ENCODE measurements at regions not wholly inside any gene's neighbourhood (a gene's known extent, or its start where the extent isn't known, plus 50 kb on each side); places are given as distances from the start of the nearest gene placed in this dataset.

GRCh38 chr9:108138516-108138915 lies 648.9 kb upstream of the KLF4 start:
- H3K36me3 ChIP-seq (replicated peaks in 1 of 2; ENCODE audit: control extremely low read depth in 1 of 2, control insufficient read depth in 1 of 2, extremely low read depth in 1 of 2, insufficient read depth in 2 of 2, low read length in 1 of 2) = no peaks in the 10 kb centered on the region
- H4K20me1 ChIP-seq (ENCODE audit: control insufficient read depth, insufficient read depth, low read length, poor library complexity, severe bottlenecking) = no peaks in the 10 kb centered on the region
- ChIA-PET POLR2A (no interaction called here), CTCF (no interaction called here)
- no peaks in the 10 kb centered on the region for H3K79me2 ChIP-seq (ENCODE audit: control insufficient read depth, insufficient read depth, low read length)
- H3K27me3 Mint-ChIP-seq = peaks cover 8% of the 10 kb centered on the region
- no peak overlapping the region for H3K4me3 Mint-ChIP-seq
- H3K9me3 ChIP-seq (ENCODE audit: control extremely low read depth in 1 of 3, control insufficient read depth in 2 of 3, insufficient read depth in 1 of 3, low read length in 2 of 3) = no peaks in the 10 kb centered on the region
- H3K4me2 ChIP-seq (replicated peaks; ENCODE audit: low read depth, low read length, poor library complexity, severe bottlenecking) = no peak overlapping the region
- peaks cover 3% of the 10 kb centered on the region for H3K4me1 Mint-ChIP-seq
- intact Hi-C loops (cut with micrococcal nuclease) = no loop called here
- no peaks in the 10 kb centered on the region for H3K9me3 Mint-ChIP-seq (ENCODE audit: insufficient read depth)
- no peak overlapping the region for H2AFZ ChIP-seq (ENCODE audit: insufficient read depth, low read depth, low read length, poor library complexity, severe bottlenecking)
- DNase-seq = no peak
- no peak overlapping the region for H3K27ac Mint-ChIP-seq
- ATAC-seq (ENCODE audit: low read depth) = no peak
- H3K4me1 ChIP-seq (ENCODE audit: control insufficient read depth in 2 of 2, insufficient read depth in 2 of 2, low read length in 2 of 2) = peaks cover 0 to 6% of the 10 kb centered on the region in 2 donors
- H3K9ac ChIP-seq (ENCODE audit: low read length) = no peak overlapping the region
- H3K27me3 ChIP-seq (replicated peaks in 1 of 4; ENCODE audit: control extremely low read depth in 1 of 4, control insufficient read depth in 3 of 4, insufficient read depth in 4 of 4, low read length in 3 of 4) = no peaks in the 10 kb centered on the region
- H3K4me3 ChIP-seq (ENCODE audit: control extremely low read depth in 1 of 5, extremely low read depth in 1 of 5, insufficient read depth in 1 of 5, low read depth in 2 of 5, low read length in 4 of 5) = no peak overlapping the region
- WGBS (ENCODE audit: insufficient coverage) = 58% methylated on average over 2 of the region's 2 CpGs
- no peak overlapping the region for H3K27ac ChIP-seq (ENCODE audit: low read length in 2 of 2)
- TF ChIP-seq EZH2 (IDR thresholded peaks at IDR 0.05; ENCODE audit: borderline replicate concordance, insufficient read depth, low read depth, low read length, poor library complexity, severe bottlenecking) = no peak
- TF ChIP-seq, protein P1, sequence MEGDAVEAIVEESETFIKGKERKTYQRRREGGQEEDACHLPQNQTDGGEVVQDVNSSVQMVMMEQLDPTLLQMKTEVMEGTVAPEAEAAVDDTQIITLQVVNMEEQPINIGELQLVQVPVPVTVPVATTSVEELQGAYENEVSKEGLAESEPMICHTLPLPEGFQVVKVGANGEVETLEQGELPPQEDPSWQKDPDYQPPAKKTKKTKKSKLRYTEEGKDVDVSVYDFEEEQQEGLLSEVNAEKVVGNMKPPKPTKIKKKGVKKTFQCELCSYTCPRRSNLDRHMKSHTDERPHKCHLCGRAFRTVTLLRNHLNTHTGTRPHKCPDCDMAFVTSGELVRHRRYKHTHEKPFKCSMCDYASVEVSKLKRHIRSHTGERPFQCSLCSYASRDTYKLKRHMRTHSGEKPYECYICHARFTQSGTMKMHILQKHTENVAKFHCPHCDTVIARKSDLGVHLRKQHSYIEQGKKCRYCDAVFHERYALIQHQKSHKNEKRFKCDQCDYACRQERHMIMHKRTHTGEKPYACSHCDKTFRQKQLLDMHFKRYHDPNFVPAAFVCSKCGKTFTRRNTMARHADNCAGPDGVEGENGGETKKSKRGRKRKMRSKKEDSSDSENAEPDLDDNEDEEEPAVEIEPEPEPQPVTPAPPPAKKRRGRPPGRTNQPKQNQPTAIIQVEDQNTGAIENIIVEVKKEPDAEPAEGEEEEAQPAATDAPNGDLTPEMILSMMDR (IDR thresholded peaks at IDR 0.05) = no peak

GRCh38 chr9:108136656-108137055 lies 647.1 kb upstream of the KLF4 start:
- Histone ChIP-seq H3K27ac (ENCODE audit: low read length in 2 of 2) (no peak overlapping the region), H3K27me3 (replicated peaks in 1 of 4; ENCODE audit: control extremely low read depth in 1 of 4, control insufficient read depth in 3 of 4, insufficient read depth in 4 of 4, low read length in 3 of 4) (no peaks in the 10 kb centered on the region), H3K79me2 (ENCODE audit: control insufficient read depth, insufficient read depth, low read length) (no peaks in the 10 kb centered on the region), H3K9me3 (ENCODE audit: control extremely low read depth in 1 of 3, control insufficient read depth in 2 of 3, insufficient read depth in 1 of 3, low read length in 2 of 3) (no peaks in the 10 kb centered on the region), H3K4me2 (replicated peaks; ENCODE audit: low read depth, low read length, poor library complexity, severe bottlenecking) (no peak overlapping the region), H3K9ac (ENCODE audit: low read length) (no peak overlapping the region), H3K4me3 (ENCODE audit: control extremely low read depth in 1 of 5, extremely low read depth in 1 of 5, insufficient read depth in 1 of 5, low read depth in 2 of 5, low read length in 4 of 5) (no peak overlapping the region), H4K20me1 (ENCODE audit: control insufficient read depth, insufficient read depth, low read length, poor library complexity, severe bottlenecking) (no peaks in the 10 kb centered on the region), H2AFZ (ENCODE audit: insufficient read depth, low read depth, low read length, poor library complexity, severe bottlenecking) (no peak overlapping the region), H3K4me1 (ENCODE audit: control insufficient read depth in 2 of 2, insufficient read depth in 2 of 2, low read length in 2 of 2) (no peaks in the 10 kb centered on the region), H3K36me3 (replicated peaks in 1 of 2; ENCODE audit: control extremely low read depth in 1 of 2, control insufficient read depth in 1 of 2, extremely low read depth in 1 of 2, insufficient read depth in 2 of 2, low read length in 1 of 2) (no peaks in the 10 kb centered on the region)
- H3K4me3 Mint-ChIP-seq = no peak overlapping the region
- CTCF ChIA-PET = no interaction called here
- intact Hi-C loops (cut with micrococcal nuclease) = no loop called here
- H3K4me1 Mint-ChIP-seq = no peaks in the 10 kb centered on the region
- no CpG with 5 or more reads among the region's 1 CpG for WGBS (ENCODE audit: insufficient coverage)
- H3K9me3 Mint-ChIP-seq (ENCODE audit: insufficient read depth) = no peaks in the 10 kb centered on the region
- no peak overlapping the region for H3K27ac Mint-ChIP-seq
- POLR2A ChIA-PET = no interaction called here
- no peak for TF ChIP-seq EZH2 (IDR thresholded peaks at IDR 0.05; ENCODE audit: borderline replicate concordance, insufficient read depth, low read depth, low read length, poor library complexity, severe bottlenecking)
- TF ChIP-seq, protein P1 (IDR thresholded peaks at IDR 0.05) = no peak
- DNase-seq (no peak), ATAC-seq (ENCODE audit: low read depth) (no peak)
- peaks cover 8% of the 10 kb centered on the region for H3K27me3 Mint-ChIP-seq

Measured in B cell (primary cell).